Epithelial cell of esophagus (primary cell): ENCODE measurements at regions not wholly inside any gene's neighbourhood (a gene's known extent, or its start where the extent isn't known, plus 50 kb on each side); places are given as distances from the start of the nearest gene placed in this dataset.

ENCODE experiments used
- DNase-seq: peaks from one replicate; pipeline ENCODE4 v3.0.0; 2010; ENCODE audit warnings: low read depth
- H3K4me3 ChIP-seq: 2 replicates; pipeline ENCODE4 v1.5.1; 2011; ENCODE audit warnings: mild to moderate bottlenecking, low read length, control low read depth
- TF ChIP-seq, protein P1 (sequence below): IDR thresholded peaks from 2 replicates; pipeline ENCODE4 v1.5.1; 2011; ENCODE audit warnings: low read depth, mild to moderate bottlenecking, low read length, control low read depth, inconsistent platforms; ENCODE audit not compliant: insufficient read depth; ENCODE audit errors: missing control alignments

- no peak overlapping the region for H3K4me3 ChIP-seq
- DNase-seq, result peak; percentile 80
- TF ChIP-seq, protein P1, sequence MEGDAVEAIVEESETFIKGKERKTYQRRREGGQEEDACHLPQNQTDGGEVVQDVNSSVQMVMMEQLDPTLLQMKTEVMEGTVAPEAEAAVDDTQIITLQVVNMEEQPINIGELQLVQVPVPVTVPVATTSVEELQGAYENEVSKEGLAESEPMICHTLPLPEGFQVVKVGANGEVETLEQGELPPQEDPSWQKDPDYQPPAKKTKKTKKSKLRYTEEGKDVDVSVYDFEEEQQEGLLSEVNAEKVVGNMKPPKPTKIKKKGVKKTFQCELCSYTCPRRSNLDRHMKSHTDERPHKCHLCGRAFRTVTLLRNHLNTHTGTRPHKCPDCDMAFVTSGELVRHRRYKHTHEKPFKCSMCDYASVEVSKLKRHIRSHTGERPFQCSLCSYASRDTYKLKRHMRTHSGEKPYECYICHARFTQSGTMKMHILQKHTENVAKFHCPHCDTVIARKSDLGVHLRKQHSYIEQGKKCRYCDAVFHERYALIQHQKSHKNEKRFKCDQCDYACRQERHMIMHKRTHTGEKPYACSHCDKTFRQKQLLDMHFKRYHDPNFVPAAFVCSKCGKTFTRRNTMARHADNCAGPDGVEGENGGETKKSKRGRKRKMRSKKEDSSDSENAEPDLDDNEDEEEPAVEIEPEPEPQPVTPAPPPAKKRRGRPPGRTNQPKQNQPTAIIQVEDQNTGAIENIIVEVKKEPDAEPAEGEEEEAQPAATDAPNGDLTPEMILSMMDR, result no peak
These were observed 94.5 kb upstream of the FN1 start for GRCh38 chr2:215530191-215530968.

- DNase-seq, result peak; percentile 92
- TF ChIP-seq, protein P1, result no peak
- H3K4me3 ChIP-seq, result no peak overlapping the region
These were observed 93.4 kb upstream of the FN1 start for GRCh38 chr2:215529271-215529670.

DNA sequence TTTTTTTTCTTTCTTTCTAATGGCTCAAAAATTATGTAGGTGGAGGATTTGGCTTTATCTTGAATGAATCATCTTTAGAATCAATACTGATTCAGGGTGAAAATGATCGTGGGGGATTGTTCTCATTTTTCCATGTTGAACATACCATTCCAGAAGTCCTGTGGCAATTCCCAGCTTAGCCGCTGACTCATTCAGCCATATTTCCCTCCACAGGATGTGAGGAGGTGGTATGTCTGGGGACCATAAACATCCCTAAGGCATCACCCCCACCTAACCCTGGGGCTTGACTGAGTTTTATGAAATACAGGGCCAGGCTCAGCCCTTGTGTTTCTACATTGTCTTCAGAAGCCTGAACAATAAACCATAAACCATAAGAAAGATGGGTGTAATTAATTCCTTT is 92.7 kb upstream of the FN1 start:
- TF ChIP-seq, protein P1, result no peak
- DNase-seq, result peak; percentile 88
- no peak overlapping the region for H3K4me3 ChIP-seq

DNA sequence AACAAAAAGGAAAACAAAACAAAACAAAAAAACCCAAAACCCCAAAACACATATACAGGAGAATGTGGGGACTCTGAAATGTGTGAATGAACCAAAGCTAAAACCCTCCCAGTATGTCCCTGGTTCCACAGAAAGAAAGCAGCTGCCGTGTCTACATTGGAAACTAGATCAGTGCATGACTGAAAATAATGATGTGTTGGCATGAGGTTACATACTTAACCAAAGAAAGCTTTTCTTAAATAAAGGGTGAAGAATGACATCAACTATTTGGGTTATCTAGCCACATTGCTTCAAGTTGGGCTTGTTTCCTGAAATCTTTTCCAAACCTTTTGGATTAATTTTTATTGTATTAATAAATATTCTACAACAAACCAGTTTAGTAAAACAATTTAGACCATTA is 91.9 kb upstream of the FN1 start:
- TF ChIP-seq, protein P1, result no peak
- no peak for DNase-seq
- no peak overlapping the region for H3K4me3 ChIP-seq

DNA sequence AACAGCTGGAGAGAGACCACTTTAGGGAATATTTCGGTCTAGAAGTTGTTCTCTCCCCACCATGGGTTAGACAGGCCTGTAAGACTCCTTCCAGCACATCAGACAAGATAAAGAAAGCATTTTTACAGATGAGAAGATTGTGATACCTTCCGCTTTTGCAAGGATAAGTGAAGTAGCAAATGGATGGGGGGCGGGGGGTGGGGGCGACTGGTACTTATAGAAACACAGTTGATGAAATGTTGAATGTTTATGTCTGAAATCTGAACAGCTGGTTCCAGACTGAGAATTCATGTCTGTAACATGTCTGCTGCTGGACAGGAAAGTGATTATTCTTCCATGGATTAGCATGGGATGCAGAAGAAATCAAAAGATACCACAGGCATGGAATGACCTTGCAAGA is 90.5 kb upstream of the FN1 start:
- H3K4me3 ChIP-seq, result no peak overlapping the region
- no peak for DNase-seq
- TF ChIP-seq, protein P1, result no peak

DNA sequence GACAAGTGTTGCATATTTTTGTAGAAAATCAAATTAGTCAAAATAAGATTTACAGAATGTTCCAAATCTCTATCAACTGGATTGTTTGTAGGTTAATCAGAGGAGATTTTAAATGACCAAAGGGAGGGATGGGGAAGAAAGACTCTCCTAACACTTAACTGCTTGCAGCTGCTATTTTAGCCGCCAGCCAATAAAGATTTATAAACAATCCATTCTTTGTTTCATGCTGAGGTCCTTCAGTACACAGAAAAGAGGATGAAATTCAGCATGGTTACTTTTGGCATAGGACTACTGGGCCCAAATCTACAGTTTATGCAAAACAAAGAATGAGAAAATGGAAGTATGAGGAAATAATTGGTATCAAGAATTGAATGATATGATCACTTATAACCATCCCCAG is 86.4 kb upstream of the FN1 start:
- no peak for DNase-seq
- no peak overlapping the region for H3K4me3 ChIP-seq

More for the DNA sequence above, 86.4 kb upstream of the FN1 start:
- TF ChIP-seq, protein P1, result no peak
